HepG2 (cell line): ENCODE measurements at regions not wholly inside any gene's neighbourhood (a gene's known extent, or its start where the extent isn't known, plus 50 kb on each side); places are given as distances from the start of the nearest gene placed in this dataset.

Source experiments
- CBX1 ChIP-seq: IDR thresholded peaks from one replicate; pipeline ENCODE4 v1.6.1; 2016; ENCODE audit warnings: antibody characterized with exemption, low read depth
- FOXJ3 ChIP-seq: sonication (generic); formaldehyde crosslinking; IDR thresholded peaks from 2 replicates; pipeline ENCODE4 v1.4.0; 2020; ENCODE audit warnings: missing genetic modification reagents, mild to moderate bottlenecking, borderline replicate concordance
- GATAD1 ChIP-seq: IDR thresholded peaks from 2 replicates; pipeline ENCODE4 v1.6.1; 2016; ENCODE audit warnings: missing genetic modification reagents, missing compliant biosample characterization
- KLF16 ChIP-seq, 2 experiments: sonication (generic) in 1 of 2; formaldehyde crosslinking in 1 of 2; IDR thresholded peaks; 2 replicates each; pipeline versions ENCODE4 v1.6.1 to v1.8.0; 2016 to 2023; ENCODE audit warnings: missing genetic modification reagents in 2 of 2, missing compliant biosample characterization in 1 of 2
- NCOA1 ChIP-seq: sonication (generic); formaldehyde crosslinking; IDR thresholded peaks from 2 replicates; pipeline ENCODE4 v1.9.0; 2021; ENCODE audit warnings: missing genetic modification reagents
- NFE2 ChIP-seq: sonication (generic); formaldehyde crosslinking; IDR thresholded peaks from 2 replicates; pipeline ENCODE4 v1.4.0; 2020; ENCODE audit warnings: missing genetic modification reagents
- NONO ChIP-seq, 2 experiments: fragments of 450-650 bp in 1 of 2; sonication (generic) in 1 of 2; formaldehyde crosslinking in 1 of 2; IDR thresholded peaks in 1 of 2; conservative IDR thresholded peaks in 1 of 2; 2 replicates each; pipeline versions ENCODE4 v1.6.1 to v1.8.0; 2017 to 2022; ENCODE audit warnings: mild to moderate bottlenecking in 1 of 2, missing genetic modification reagents in 1 of 2, moderate library complexity in 1 of 2
- RAD51 ChIP-seq: fragments of 450-650 bp; IDR thresholded peaks from 2 replicates; pipeline ENCODE4 v1.6.1; 2016; ENCODE audit warnings: borderline replicate concordance
- SNRNP70 ChIP-seq: fragments of 200-400 bp; formaldehyde crosslinking; IDR thresholded peaks from 2 replicates; pipeline ENCODE4 v1.6.1; 2017; ENCODE audit warnings: mild to moderate bottlenecking, low read depth, low read length, moderate library complexity
- ZFP37 ChIP-seq: sonication (generic); formaldehyde crosslinking; IDR thresholded peaks from 2 replicates; pipeline ENCODE4 v1.4.0; 2020; ENCODE audit warnings: missing genetic modification reagents, borderline replicate concordance
- ZNF225 ChIP-seq: sonication (generic); formaldehyde crosslinking; IDR thresholded peaks from 2 replicates; pipeline ENCODE4 v1.4.0; 2020; ENCODE audit warnings: mild to moderate bottlenecking, missing genetic modification reagents
- ZNF367 ChIP-seq: sonication (generic); formaldehyde crosslinking; IDR thresholded peaks from 2 replicates; pipeline ENCODE4 v1.4.0; 2020; ENCODE audit warnings: missing genetic modification reagents, borderline replicate concordance
- ZNF567 ChIP-seq: sonication (generic); formaldehyde crosslinking; IDR thresholded peaks from 2 replicates; pipeline ENCODE4 v1.8.1; 2023; ENCODE audit warnings: mild to moderate bottlenecking, missing genetic modification reagents, borderline replicate concordance
- ZNF850 ChIP-seq: sonication (generic); formaldehyde crosslinking; conservative IDR thresholded peaks from 2 replicates; pipeline ENCODE4 v1.9.0; 2021; ENCODE audit warnings: mild to moderate bottlenecking, missing genetic modification reagents
- TF ChIP-seq, protein P1 (sequence below): IDR thresholded peaks from 2 replicates; pipeline ENCODE4 v1.4.0; 2020; ENCODE audit warnings: mild to moderate bottlenecking, missing genetic modification reagents
- TF ChIP-seq, protein P2 (sequence below): sonication (generic); formaldehyde crosslinking; IDR thresholded peaks from 2 replicates; pipeline ENCODE4 v1.5.0; 2020; ENCODE audit warnings: mild to moderate bottlenecking, missing genetic modification reagents
- TF ChIP-seq, protein P3 (sequence below): sonication (generic); formaldehyde crosslinking; conservative IDR thresholded peaks from 2 replicates; pipeline ENCODE4 v1.4.0; 2020; ENCODE audit warnings: missing genetic modification reagents

DNA sequence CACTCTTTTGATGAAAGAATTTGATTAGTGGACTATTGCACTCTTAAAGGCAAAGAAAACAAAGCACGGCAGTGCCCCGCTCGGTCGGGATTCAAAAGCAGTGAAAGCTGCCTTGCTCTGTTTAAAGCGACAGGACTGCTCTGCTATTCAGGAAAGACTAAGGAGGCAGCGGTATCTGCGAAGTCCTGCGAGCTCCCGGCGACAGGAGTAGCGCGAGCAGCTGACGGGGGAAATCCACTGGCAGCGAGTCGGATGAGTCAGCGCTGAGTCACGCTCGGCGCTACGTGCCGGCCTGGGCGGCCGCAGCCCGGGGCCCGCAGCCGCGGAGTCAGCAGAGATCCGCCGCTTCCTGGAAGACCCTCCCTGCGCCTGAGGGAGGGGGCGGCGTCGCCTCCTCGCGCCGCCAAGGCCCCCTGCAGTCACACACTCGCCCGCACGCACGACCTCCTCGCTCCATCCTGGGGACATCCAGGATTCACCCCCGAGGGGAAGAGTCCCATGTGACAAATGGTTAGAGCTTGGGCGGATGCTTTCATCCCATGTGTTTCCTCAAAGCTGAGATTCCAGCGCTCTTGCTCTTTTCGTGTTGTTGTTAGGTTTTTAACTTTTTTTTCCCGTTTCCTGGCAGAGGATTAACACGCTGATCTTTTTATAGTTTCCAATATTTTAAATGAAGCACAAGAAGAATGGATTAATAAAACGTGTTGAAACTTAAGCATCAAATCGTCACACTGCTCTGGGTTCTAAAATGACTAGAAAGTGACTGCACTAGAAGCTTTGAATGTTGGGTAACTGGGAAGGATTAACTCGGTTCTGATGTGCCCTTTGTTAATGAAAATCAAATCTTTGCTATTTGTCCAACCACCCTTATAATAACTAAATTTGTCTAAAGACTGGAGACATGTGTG lies 102.5 kb downstream of the ARRDC3 start (continued):
- TF ChIP-seq, protein P1, sequence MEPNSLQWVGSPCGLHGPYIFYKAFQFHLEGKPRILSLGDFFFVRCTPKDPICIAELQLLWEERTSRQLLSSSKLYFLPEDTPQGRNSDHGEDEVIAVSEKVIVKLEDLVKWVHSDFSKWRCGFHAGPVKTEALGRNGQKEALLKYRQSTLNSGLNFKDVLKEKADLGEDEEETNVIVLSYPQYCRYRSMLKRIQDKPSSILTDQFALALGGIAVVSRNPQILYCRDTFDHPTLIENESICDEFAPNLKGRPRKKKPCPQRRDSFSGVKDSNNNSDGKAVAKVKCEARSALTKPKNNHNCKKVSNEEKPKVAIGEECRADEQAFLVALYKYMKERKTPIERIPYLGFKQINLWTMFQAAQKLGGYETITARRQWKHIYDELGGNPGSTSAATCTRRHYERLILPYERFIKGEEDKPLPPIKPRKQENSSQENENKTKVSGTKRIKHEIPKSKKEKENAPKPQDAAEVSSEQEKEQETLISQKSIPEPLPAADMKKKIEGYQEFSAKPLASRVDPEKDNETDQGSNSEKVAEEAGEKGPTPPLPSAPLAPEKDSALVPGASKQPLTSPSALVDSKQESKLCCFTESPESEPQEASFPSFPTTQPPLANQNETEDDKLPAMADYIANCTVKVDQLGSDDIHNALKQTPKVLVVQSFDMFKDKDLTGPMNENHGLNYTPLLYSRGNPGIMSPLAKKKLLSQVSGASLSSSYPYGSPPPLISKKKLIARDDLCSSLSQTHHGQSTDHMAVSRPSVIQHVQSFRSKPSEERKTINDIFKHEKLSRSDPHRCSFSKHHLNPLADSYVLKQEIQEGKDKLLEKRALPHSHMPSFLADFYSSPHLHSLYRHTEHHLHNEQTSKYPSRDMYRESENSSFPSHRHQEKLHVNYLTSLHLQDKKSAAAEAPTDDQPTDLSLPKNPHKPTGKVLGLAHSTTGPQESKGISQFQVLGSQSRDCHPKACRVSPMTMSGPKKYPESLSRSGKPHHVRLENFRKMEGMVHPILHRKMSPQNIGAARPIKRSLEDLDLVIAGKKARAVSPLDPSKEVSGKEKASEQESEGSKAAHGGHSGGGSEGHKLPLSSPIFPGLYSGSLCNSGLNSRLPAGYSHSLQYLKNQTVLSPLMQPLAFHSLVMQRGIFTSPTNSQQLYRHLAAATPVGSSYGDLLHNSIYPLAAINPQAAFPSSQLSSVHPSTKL (CRISPR knock-in tag), result peak; percentile 94
- TF ChIP-seq ZNF225, result no peak
- TF ChIP-seq, protein P2, sequence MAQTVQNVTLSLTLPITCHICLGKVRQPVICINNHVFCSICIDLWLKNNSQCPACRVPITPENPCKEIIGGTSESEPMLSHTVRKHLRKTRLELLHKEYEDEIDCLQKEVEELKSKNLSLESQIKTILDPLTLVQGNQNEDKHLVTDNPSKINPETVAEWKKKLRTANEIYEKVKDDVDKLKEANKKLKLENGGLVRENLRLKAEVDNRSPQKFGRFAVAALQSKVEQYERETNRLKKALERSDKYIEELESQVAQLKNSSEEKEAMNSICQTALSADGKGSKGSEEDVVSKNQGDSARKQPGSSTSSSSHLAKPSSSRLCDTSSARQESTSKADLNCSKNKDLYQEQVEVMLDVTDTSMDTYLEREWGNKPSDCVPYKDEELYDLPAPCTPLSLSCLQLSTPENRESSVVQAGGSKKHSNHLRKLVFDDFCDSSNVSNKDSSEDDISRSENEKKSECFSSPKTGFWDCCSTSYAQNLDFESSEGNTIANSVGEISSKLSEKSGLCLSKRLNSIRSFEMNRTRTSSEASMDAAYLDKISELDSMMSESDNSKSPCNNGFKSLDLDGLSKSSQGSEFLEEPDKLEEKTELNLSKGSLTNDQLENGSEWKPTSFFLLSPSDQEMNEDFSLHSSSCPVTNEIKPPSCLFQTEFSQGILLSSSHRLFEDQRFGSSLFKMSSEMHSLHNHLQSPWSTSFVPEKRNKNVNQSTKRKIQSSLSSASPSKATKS (CRISPR knock-in tag), result no peak
- TF ChIP-seq GATAD1 (CRISPR knock-in tag), result 0 out of 2 replicates have a peak, but pooled peaks have one; percentile 40
- TF ChIP-seq CBX1, result peak; percentile 84
- no peak for TF ChIP-seq SNRNP70
- TF ChIP-seq NFE2 (CRISPR knock-in tag), result no peak
- TF ChIP-seq ZNF367 (CRISPR knock-in tag), result no peak
- no peak for TF ChIP-seq RAD51
- 0 out of 4 replicates have a peak, but pooled peaks of 1 of the 2 experiments have one; percentile 76 for TF ChIP-seq KLF16 (CRISPR knock-in tag; IDR thresholded peaks at IDR 0.05)
- no peak for TF ChIP-seq NONO (IDR thresholded peaks at IDR 0.05)
- TF ChIP-seq NONO (CRISPR knock-in tag; conservative IDR thresholded peaks at IDR 0.05), result peak; percentile 47; the same call in 1 of the 2 replicates
- no peak; the same call in 1 of the 2 replicates for TF ChIP-seq ZFP37 (CRISPR knock-in tag)
- TF ChIP-seq FOXJ3, result no peak
- TF ChIP-seq ZNF850 (CRISPR knock-in tag), result no peak
- TF ChIP-seq ZNF567 (CRISPR knock-in tag), result no peak; the same call in 1 of the 2 replicates
- TF ChIP-seq, protein P3, sequence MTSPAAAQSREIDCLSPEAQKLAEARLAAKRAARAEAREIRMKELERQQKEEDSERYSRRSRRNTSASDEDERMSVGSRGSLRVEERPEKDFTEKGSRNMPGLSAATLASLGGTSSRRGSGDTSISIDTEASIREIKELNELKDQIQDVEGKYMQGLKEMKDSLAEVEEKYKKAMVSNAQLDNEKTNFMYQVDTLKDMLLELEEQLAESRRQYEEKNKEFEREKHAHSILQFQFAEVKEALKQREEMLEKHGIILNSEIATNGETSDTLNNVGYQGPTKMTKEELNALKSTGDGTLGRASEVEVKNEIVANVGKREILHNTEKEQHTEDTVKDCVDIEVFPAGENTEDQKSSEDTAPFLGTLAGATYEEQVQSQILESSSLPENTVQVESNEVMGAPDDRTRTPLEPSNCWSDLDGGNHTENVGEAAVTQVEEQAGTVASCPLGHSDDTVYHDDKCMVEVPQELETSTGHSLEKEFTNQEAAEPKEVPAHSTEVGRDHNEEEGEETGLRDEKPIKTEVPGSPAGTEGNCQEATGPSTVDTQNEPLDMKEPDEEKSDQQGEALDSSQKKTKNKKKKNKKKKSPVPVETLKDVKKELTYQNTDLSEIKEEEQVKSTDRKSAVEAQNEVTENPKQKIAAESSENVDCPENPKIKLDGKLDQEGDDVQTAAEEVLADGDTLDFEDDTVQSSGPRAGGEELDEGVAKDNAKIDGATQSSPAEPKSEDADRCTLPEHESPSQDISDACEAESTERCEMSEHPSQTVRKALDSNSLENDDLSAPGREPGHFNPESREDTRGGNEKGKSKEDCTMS (CRISPR knock-in tag), result no peak
- TF ChIP-seq NCOA1 (CRISPR knock-in tag), result no peak
